HCT116 (cell line): ENCODE measurements at regions not wholly inside any gene's neighbourhood (a gene's known extent, or its start where the extent isn't known, plus 50 kb on each side); places are given as distances from the start of the nearest gene placed in this dataset.

Source experiments
- ATAC-seq: fragments of 200-7000 bp; cut with Tn5 transposase; 2 replicates; pipeline ENCODE4 v1.9.1; 2020; ENCODE audit warnings: mild to moderate bottlenecking, moderate library complexity
- BruUV-seq: library from RNA; stranded (reverse); fragments of 400-500 nt; replicated peaks from 2 replicates; lab custom pipeline; 2021; lab: Mats Ljungman, UMichigan
- CTCF ChIA-PET: fragments of 300-600 bp; sonication (Branson Sonifier 250); formaldehyde crosslinking; loops from one replicate; lab custom pipeline; 2021; ENCODE audit warnings: antibody characterized with exemption; lab: Charles Lee
- POLR2A ChIA-PET: fragments of 300-600, 350-600 bp; sonication (Branson Sonifier 250); formaldehyde crosslinking; loops from one replicate; lab custom pipeline; 2021; ENCODE audit warnings: antibody characterized with exemption; lab: Charles Lee
- RAD21 ChIA-PET, 2 experiments: fragments of 300-600 bp; sonication (Branson Sonifier 250); formaldehyde crosslinking; loops; one replicate each; lab custom pipeline; 2023; ENCODE audit warnings: low total read pairs in 2 of 2; ENCODE audit not compliant: uncharacterized antibody in 2 of 2, unreplicated experiment in 2 of 2, low non-redundant PET in 1 of 2; lab: Charles Lee
- DNase-seq: peaks from one replicate; pipeline ENCODE4 v3.0.0-alpha.2; 2010; ENCODE audit warnings: low read depth, low spot score
- H2AFZ ChIP-seq: fragments of 200-600 bp; shearing (Covaris generic), sonication (generic); 2 replicates; pipeline ENCODE4 v1.6.1; 2017; ENCODE audit warnings: low read depth, mixed run types, mixed read lengths, antibody characterized with exemption, low read length; ENCODE audit not compliant: poor library complexity, severe bottlenecking
- H3K27ac ChIP-seq: 2 replicates; pipeline ENCODE4 v1.5.1; 2012; ENCODE audit warnings: low read depth, low read length
- H3K27me3 ChIP-seq: fragments of 200-600 bp; sonication (generic); 2 replicates; pipeline ENCODE4 v1.6.1; 2016; ENCODE audit warnings: mixed run types, low read length, mixed read lengths; ENCODE audit not compliant: insufficient read depth
- H3K36me3 ChIP-seq, 2 experiments: fragments of 200-500 bp in 1 of 2; fragments of 200-600 bp in 1 of 2; sonication (Bioruptor generic) in 1 of 2; sonication (generic) in 1 of 2; 2 replicates each; pipeline versions ENCODE4 v1.5.1 to v1.6.1; 2014 to 2016; ENCODE audit warnings: low read length in 2 of 2, inconsistent platforms in 1 of 2, mixed read lengths in 1 of 2, mixed run types in 1 of 2; ENCODE audit not compliant: insufficient read depth in 2 of 2, control insufficient read depth in 1 of 2
- H3K4me1 ChIP-seq, 2 experiments: fragments of 200-600 bp in 1 of 2; sonication (generic) in 1 of 2; 2 replicates each; pipeline versions ENCODE4 v1.5.1 to v1.6.1; 2012 to 2017; ENCODE audit warnings: low read length in 2 of 2, inconsistent platforms in 1 of 2, mild to moderate bottlenecking in 1 of 2, mixed read lengths in 1 of 2, mixed run types in 1 of 2, moderate library complexity in 1 of 2; ENCODE audit not compliant: insufficient read depth in 2 of 2, control insufficient read depth in 1 of 2
- H3K4me2 ChIP-seq: fragments of 200-600 bp; sonication (generic); 2 replicates; pipeline ENCODE4 v1.6.1; 2017; ENCODE audit warnings: mixed run types, low read length, mixed read lengths
- H3K4me3 ChIP-seq, 2 experiments: fragments of 200-600 bp in 1 of 2; sonication (generic) in 1 of 2; replicated peaks in 1 of 2; 2 replicates each; pipeline ENCODE4 v1.5.1; 2011 to 2016; ENCODE audit warnings: low read length in 2 of 2, control low read depth in 1 of 2, low read depth in 1 of 2, mild to moderate bottlenecking in 1 of 2, mixed read lengths in 1 of 2, mixed run types in 1 of 2
- H3K79me2 ChIP-seq: fragments of 200-600 bp; sonication (generic); 2 replicates; pipeline ENCODE4 v1.6.1; 2017; ENCODE audit warnings: mild to moderate bottlenecking, mixed run types, low read length, moderate library complexity, mixed read lengths; ENCODE audit not compliant: insufficient read depth
- H3K9ac ChIP-seq: fragments of 200-600 bp; sonication (generic); 2 replicates; pipeline ENCODE4 v1.6.1; 2016; ENCODE audit warnings: low read length, mixed read lengths
- H3K9me2 ChIP-seq: fragments of 200-600 bp; sonication (generic), shearing (Covaris generic); 2 replicates; pipeline ENCODE4 v1.6.1; 2017; ENCODE audit warnings: mixed run types, mild to moderate bottlenecking, moderate library complexity; ENCODE audit not compliant: insufficient read depth
- H3K9me3 ChIP-seq, 2 experiments: fragments of 200-500 bp in 1 of 2; fragments of 200-600 bp in 1 of 2; sonication (Bioruptor generic) in 1 of 2; sonication (generic) in 1 of 2; 2 replicates each; pipeline ENCODE4 v1.6.1; 2014 to 2017; ENCODE audit warnings: low read length in 2 of 2, mixed read lengths in 2 of 2, inconsistent platforms in 1 of 2, low read depth in 1 of 2, mild to moderate bottlenecking in 1 of 2, mixed run types in 1 of 2, moderate library complexity in 1 of 2; ENCODE audit not compliant: control insufficient read depth in 1 of 2, insufficient read depth in 1 of 2
- H4K20me1 ChIP-seq: fragments of 200-600 bp; sonication (generic), shearing (Covaris generic); 2 replicates; pipeline ENCODE4 v1.6.1; 2017; ENCODE audit warnings: mixed run types, mild to moderate bottlenecking, moderate library complexity; ENCODE audit not compliant: insufficient read depth
- EGR1 ChIP-seq: IDR thresholded peaks from 2 replicates; pipeline ENCODE4 v1.6.1; 2012; ENCODE audit warnings: low read depth
- ELF1 ChIP-seq: IDR thresholded peaks from 2 replicates; pipeline ENCODE4 v1.6.1; 2012; ENCODE audit warnings: low read depth, borderline replicate concordance
- FOSL1 ChIP-seq: IDR thresholded peaks from 2 replicates; pipeline ENCODE4 v1.6.1; 2012; ENCODE audit warnings: low read depth
- POLR2AphosphoS5 ChIP-seq: IDR thresholded peaks from 2 replicates; pipeline ENCODE4 v1.6.1; 2011; ENCODE audit warnings: mild to moderate bottlenecking, low read depth, low read length, moderate library complexity
- REST ChIP-seq: IDR thresholded peaks from 2 replicates; pipeline ENCODE4 v1.6.1; 2012; ENCODE audit warnings: low read depth
- SIN3A ChIP-seq: IDR thresholded peaks from 2 replicates; pipeline ENCODE4 v1.6.1; 2012; ENCODE audit warnings: low read depth
- SRF ChIP-seq: IDR thresholded peaks from 2 replicates; pipeline ENCODE4 v1.6.1; 2012; ENCODE audit warnings: low read depth
- YY1 ChIP-seq: IDR thresholded peaks from 2 replicates; pipeline ENCODE4 v1.6.1; 2011; ENCODE audit warnings: low read length, low read depth, moderate library complexity, mild to moderate bottlenecking; ENCODE audit not compliant: insufficient replicate concordance; ENCODE audit errors: extremely low read depth
- ZBTB33 ChIP-seq: IDR thresholded peaks from 2 replicates; pipeline ENCODE4 v1.6.1; 2011; ENCODE audit warnings: mild to moderate bottlenecking, low read length, moderate library complexity; ENCODE audit not compliant: insufficient replicate concordance; ENCODE audit errors: extremely low read depth
- ZFX ChIP-seq: fragments of 450-650 bp; IDR thresholded peaks from 2 replicates; pipeline ENCODE4 v1.6.1; 2017
- ZNF274 ChIP-seq: fragments of 200-500 bp; sonication (Bioruptor generic); IDR thresholded peaks from 2 replicates; pipeline ENCODE4 v1.6.1; 2014; ENCODE audit warnings: mild to moderate bottlenecking, low read depth, low read length, inconsistent platforms
- intact Hi-C: fragments of 100-400 bp; cut with micrococcal nuclease; formaldehyde crosslinking; loops from 2 replicates; pipeline ENCODE4 v1.10.0; 2022

GRCh38 chr21:38938769-38939168, 133.0 kb downstream of the ETS2 start:
- no peak overlapping the region for H3K4me3 ChIP-seq
- H3K4me2 ChIP-seq, result no peak overlapping the region
- H3K27me3 ChIP-seq, result no peaks in the 10 kb centered on the region
- intact Hi-C loops, result no loop called here
- TF ChIP-seq FOSL1, result no peak
- no peak for TF ChIP-seq YY1
- TF ChIP-seq ZFX, result no peak
- no peak for TF ChIP-seq POLR2AphosphoS5
- no peak for TF ChIP-seq SRF
- no peak for TF ChIP-seq ZNF274
- no peak for TF ChIP-seq EGR1
- TF ChIP-seq REST, result no peak
- TF ChIP-seq ZBTB33, result no peak
- TF ChIP-seq SIN3A, result no peak
- TF ChIP-seq ELF1, result no peak
- ATAC-seq, result no peak
- H3K9me2 ChIP-seq, result no peaks in the 10 kb centered on the region
- no peaks in the 10 kb centered on the region for H3K9me3 ChIP-seq
- H3K4me1 ChIP-seq, result no peaks in the 10 kb centered on the region
- BruUV-seq, result no TSS peak
- CTCF ChIA-PET, result no interaction called here
- no peaks in the 10 kb centered on the region for H4K20me1 ChIP-seq
- H3K79me2 ChIP-seq, result no peaks in the 10 kb centered on the region
- H3K9ac ChIP-seq, result no peak overlapping the region
- DNase-seq, result no peak
- no peak overlapping the region for H3K27ac ChIP-seq
- RAD21 ChIA-PET, result no interaction called here
- no peaks in the 10 kb centered on the region for H3K36me3 ChIP-seq
- POLR2A ChIA-PET, result no interaction called here
- no peak overlapping the region for H2AFZ ChIP-seq
